ENCODE measurements at regions not wholly inside any gene's neighbourhood (a gene's known extent, or its start where the extent isn't known, plus 50 kb on each side); places are given as distances from the start of the nearest gene placed in this dataset.
"Not testable (repeated sequence)": the region's sequence is repeated elsewhere in the genome, so short reads cannot be mapped to it uniquely, and the experiment has no call there.

DNA sequence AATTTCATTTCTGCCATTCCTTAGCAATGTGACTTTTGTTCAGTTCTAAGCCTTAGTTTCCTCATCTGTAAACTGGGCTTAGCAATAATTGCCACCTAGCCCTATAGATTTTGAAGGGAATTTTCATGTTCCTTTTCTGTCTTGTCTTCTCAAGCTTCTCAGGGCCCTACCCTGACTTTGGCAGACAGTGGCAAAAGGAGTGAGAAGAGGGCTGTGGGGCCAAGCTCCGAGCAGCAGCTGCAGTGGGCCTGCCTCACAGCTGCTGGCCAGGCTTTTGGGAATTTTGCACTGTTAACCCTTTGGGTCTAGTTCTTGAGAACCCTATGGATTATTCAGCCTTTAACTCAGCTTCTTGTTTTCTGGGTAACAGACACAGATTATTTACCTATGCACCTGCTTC is 67.6 kb upstream of the IGSF1 start:
- no peak for DNase-seq (ENCODE audit: low spot score)

DNA sequence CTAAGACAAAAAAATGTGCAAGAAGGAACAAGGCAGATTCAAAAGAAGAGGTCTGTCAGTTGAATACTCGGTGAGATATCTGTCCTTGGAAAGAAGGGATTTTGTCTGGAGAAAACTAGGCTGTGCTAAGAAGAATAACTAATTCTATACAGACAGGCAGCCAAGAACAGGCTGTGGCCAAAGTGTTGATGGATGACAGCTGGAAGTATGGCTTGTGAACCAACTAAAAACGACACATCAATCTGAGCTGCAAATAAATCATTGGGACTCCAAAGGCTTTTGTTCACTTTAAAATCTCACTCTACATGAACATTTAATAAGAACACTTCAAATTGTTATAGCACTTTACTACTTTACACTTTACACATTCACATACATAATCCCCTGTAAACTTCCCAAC is 70.5 kb upstream of the IGSF1 start:
- DNase-seq (ENCODE audit: low spot score): no peak

DNA sequence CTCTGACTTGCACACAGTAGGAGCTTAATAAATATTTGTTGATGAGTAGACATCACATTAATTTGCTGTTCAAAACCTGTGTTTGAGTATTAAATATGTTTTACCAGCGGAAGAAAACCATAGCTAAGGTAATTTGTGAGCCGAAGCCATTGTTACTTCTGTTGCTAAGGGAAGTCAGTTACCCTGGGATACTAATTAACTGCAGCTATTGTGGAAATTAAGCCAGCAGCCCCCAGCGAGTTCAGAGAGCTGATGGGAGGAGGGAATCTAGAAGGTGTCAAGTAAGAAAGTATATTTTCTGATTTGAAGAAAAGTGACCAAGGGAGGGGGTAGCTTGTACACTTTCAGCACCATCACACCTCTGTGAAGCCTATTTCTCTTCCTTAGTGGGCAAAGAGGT is 76.7 kb upstream of the IGSF1 start:
- no peak for DNase-seq (ENCODE audit: low spot score)

DNA sequence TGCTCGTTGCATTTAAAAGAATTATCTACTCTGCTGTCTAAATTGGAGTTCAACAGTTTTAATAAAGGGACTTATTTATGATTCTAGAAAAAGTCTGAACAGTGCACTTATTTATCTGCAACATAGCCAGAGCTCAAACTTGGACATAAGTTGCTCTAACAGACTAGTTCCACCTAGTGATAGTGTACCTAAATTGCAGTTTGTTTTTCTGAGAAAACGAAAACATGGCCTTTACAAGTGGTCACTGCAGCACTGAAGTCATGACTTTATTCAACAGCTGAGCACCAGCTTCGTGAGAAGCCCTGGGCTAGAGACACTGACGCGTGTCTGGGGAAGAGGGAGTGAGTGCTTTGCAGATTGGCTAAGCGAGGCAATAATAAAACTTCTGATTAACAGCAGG is 77.3 kb upstream of the IGSF1 start:
- no peak for DNase-seq (ENCODE audit: low spot score)

DNA sequence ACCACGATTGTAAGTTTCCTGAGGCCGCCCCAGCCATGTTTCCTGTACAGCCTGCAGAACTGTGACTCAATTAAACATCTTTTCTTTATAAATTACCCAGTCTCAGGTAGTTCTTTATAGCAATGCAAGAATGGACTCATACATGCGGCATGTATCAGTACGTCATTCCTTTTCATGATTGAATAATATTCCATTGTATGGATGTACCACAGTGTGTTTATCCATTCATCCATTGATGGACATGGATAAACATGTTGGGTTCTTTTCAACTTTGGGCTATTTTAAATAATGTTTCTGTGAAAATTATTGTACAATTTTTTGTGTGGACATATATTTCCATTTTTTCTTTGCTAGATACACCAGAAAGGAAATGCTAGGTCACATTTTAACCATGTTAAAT is 99.2 kb upstream of the IGSF1 start:
- no peak for DNase-seq (ENCODE audit: low spot score)

DNA sequence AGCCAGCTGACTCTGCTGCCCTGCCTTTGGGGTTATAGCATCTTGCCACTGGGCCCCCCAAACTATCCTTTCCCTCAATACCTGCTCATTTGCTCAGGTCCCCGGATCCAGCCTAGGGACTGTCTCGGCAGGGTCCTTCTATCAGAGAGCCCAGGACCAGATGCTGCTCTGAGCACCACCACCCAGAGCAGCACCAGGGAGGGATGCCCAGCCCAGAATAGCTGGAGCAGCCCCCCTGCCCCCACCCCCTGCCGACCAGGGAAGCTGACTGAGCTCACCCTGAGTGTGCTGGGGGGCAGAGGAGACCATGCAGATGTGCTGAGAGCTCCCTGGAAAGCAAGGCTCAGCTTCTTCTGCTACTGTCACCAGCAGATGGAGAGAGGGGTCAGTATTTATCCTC is 103.6 kb upstream of the IGSF1 start:
- DNase-seq (ENCODE audit: low spot score): no peak

DNA sequence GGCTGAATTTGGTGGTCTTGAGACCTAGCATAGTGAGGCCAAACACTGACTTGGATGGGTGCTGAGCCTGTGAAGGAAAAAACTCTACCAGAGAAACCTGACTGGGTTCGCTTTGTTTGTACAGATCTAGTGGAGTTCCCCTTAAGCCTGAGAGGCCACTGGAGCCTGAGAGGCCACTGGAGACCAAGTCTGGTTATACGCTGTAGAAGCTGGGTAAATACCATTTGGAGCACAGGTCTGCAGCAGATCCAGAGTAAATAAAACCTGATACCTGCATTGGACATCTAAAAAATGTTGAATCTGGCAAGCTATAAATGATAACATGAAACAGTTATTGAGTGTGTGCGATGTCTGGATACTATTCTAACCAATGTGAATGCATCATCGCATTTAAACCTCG is 104.3 kb upstream of the IGSF1 start:
- DNase-seq (ENCODE audit: low spot score): no peak

DNA sequence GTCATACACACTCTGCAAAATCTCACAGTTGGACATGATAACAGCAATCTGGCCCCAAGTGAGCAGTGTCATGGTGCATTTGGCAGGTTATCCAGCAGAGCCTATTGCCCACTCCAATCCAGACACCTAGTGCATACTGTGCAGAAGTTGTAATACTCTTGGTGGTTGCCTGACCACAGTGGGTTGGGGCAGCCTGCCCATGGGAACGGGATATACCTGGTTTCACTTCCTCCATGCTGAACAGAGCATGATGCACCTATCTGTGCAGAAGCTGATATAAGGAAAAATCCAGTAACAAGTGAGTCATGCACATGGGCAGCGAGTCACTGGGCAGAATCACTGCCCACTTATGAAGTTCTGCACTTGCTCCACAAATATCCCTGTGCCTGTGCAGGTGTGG is 105.3 kb upstream of the IGSF1 start:
- no peak for DNase-seq (ENCODE audit: low spot score)

DNA sequence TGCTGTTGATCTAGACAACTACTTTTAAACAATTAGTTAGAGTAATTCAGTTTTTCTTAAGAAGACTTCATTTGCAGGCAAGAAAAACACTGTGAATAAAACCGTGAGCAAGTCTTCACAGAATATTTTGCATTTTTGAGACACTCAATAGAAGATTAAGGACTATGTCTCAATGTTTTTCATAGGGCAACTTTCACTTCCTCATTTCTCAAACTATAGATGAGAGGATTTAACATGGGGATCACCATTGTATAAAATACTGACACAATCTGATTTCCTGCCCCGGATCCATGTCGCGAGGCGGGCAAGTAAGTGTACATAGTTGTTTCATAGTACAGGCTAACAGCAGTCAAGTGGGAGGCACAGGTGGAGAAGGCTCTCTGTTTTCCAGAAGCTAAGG is 108.8 kb upstream of the IGSF1 start:
- no peak for DNase-seq (ENCODE audit: low spot score)

DNA sequence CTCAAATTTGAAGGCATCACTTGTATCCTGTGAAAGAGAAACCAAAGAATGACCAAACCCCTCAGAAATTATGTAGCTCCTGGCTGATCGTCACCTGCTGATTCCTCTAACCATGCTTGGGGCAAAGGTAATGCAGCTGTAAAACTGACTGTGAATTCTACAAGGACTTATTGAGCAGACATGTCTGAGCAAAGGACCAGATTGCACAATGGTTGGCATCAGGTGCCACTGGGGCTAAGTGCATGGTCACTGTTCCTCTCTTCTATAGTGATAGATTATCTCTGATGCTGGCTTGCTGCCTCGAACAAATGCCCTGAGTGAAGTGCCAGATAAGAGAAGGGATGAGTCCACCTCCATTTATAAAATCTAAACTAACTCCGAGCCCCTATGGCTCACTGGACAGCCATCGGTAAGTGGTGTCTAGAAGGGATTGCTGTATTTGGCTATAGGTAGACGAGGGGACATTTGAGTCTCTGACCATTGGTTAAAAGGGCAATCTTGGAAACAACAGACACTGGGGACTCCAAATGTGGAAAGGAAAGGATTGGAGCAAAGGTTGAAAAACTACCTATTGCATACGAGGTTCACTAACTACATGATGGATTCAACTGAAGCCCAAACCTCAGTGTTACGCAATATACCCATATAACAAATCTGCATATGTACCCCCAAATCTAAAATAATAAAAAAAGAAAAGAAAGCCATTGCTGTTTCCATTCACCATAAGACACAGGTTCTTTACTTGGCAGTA is 110.7 kb upstream of the IGSF1 start:
- no peak for DNase-seq (ENCODE audit: low spot score)

DNA sequence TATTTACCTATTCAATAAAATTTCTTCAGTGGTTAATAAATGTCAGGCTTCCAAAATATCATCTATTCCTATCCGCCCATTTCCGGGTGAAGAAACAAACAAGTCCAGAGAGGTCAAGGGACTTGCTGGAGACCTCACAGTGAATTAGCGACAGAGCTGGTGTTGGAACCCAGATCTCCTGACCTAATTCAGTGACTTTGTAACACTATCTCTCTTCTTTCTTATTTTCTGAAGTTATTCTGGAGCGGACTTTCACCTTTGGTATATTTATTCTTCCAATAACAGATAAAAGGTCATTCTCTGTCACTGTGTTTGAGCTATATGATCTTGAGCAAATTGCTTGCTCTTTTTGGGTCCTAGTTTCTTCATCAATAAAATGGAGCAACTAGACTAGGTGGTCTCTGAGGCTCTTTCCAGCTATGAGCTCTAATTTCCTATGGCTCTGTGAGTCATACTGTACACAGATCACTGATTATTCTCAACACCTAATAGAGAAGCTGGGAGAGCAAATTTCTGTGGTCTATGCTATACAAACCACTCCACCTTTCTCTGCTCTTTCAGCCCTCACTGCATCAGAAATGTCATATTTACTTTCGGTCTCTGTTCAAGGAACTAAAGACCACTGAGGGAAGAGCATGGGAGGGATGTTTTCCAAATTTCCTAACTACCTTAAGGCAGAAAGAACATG is 113.2 kb upstream of the IGSF1 start:
- no peak for DNase-seq (ENCODE audit: low spot score)

DNA sequence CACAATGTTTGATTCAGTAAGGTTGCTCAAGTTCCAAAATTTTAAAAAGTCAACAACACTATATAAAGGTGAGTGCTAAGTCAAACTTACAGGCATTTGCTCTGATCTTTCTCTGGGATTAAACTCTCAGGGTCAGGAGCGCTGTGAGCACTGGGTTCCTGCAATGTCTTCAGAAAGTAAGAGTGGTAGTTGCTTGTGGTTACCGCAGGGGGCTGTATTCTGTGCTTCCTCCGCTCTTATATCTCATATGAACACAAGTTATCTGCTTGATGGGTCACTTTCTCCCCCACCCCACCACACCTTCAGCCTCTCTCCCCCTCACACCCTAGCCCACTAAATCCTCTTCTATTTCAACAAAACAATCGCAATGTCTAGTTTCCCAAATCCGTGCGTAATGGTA is 116.4 kb upstream of the IGSF1 start:
- peak; percentile 0 for DNase-seq (ENCODE audit: low spot score)

DNA sequence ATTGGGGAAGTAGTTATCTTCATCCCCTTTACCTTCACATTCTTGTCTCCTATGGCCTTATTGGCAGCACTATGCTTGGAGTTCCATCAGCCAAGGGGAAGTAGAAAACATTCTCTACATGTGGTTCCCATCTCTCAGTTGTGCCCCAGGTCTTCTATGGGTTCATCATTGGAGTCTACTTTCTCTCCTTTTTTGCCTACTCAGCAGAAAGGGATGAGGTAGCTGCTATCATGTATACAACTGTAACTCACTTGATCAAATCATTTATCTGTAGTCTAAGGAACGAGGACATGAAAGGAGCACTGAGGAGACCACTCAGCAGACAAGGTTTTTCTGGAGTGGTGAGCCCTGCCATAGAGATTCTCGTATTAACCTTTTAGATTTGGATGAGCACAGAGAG is 119.0 kb upstream of the OR13H1 start:
- DNase-seq (ENCODE audit: low spot score): no peak

DNA sequence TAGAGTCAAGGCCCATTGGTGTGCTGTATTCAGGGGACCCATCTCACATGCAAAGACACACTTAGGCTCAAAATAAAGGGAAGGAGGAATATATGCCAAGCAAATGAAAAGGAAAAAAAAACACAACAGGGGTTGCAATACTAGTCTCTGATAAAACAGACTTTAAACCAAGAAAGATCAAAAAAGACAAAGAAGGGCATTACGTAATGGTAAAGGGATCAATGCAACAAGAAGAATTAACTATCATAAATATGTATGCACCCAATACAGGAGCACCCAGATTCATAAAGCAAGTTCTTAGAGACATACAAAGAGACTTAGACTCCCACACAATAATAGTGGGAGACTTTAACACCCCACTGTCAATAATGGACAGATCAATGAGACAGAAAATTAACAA is 113.4 kb upstream of the OR13H1 start:
- not testable (repeated sequence) for DNase-seq (ENCODE audit: low spot score)

DNA sequence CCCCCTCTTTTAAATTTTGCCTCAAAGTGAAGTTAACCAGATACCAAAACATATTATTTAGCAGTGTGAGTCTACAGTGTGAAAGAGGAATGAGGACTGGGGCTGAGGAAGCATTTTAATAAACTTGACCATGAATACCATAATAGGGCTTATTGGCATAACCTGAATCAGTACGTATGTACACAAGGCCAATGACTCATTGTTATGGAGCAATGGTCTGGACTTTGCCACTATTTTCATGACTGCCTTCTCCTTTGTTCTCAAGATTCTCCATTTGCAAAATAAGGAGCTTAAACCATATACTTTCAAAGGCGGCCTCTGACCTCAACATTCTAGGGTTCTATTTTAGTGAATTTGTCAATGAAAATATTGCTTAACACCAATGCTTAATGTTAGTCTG is 102.8 kb upstream of the OR13H1 start:
- no peak for DNase-seq (ENCODE audit: low spot score)

DNA sequence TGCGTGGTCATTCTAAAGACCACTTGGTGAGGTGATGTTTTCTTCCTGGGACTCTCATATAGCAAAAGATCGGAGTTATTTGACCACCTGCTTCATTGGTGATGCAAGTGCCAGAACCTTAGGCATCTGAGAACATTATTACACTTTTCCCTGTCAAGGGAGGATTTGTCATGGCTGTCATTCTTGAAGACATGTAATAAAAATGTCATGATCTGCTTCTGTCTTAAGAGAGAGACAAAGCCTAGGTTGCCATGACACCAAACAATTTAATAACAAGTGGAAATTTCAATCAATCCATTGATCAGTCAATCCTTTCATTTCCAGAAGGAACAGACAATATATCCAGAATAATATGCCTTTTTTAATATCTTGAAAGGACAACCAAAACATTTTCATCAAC is 97.9 kb upstream of the OR13H1 start:
- DNase-seq (ENCODE audit: low spot score): no peak

DNA sequence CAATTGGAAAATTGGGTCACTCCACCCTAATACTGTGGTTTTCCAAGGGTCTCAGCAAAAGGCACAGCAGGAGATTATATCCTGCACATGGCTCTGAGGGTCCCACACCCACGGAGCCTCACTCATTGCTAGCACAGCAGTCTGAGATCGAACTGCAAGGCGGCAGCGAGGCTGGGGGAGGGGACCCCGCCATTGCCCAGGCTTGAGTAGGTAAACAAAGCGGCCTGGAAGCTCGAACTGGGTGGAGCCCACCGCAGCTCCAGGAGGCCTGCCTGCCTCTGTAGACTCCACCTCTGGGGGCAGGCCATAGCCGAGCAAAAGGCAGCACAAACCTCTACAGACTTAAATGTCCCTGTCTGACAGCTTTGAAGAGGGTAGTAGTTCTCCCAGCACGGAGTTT is 82.0 kb upstream of the OR13H1 start:
- not testable (repeated sequence) for DNase-seq (ENCODE audit: low spot score)

DNA sequence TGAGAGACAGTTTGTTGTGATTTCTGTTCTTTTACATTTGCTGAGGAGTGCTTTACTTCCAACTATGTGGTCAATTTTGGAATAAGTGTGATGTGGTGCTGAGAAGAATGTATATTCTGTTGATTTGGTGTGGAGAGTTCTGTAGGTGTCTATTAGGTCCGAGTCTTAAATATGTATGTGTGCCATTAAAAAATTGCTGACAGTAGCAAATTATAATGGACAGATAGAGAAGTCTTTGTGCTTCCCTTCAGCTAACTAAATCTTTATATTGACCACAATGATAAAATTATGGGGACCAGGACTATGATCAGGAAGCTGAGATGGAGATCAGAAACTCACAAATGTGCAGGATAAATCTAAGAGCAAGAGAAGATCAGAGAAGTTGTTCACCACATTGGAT is 70.1 kb upstream of the OR13H1 start:
- not testable (repeated sequence) for DNase-seq (ENCODE audit: low spot score)

DNA sequence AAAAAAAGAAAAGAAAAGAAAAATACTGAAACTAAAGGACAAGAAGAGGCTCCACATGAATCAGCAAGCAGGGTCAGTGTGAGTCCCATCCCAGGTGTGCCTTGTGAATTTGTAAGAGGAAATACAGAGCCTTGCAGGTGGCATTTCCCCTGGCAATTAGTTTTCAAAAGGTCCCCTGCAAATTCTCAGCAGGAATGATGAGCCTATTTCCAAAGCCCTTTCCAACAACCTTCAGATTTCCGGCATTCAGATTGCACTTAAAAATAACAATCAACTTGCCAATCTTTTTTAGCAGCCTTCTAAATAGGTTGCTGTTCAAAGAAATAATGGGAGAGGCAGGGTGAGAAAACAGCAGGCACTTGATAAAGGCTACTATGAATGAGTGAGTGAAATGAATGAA is 66.4 kb upstream of the OR13H1 start:
- no peak for DNase-seq (ENCODE audit: low spot score)

All from activated CD4-positive, alpha-beta T cell treated with anti-CD3 and anti-CD28 coated beads, Interleukin-2, Interleukin-4, amounts not matched to agents 100 ng/mL and 50 ng/mL, durations not matched to agents 16 hours and 8 hours (primary cell).